Activated naive CD4-positive, alpha-beta T cell (primary cell): ENCODE measurements at regions not wholly inside any gene's neighbourhood (a gene's known extent, or its start where the extent isn't known, plus 50 kb on each side); places are given as distances from the start of the nearest gene placed in this dataset.

ENCODE experiments used
- DNase-seq, 4 experiments: peaks; one replicate each; lab custom pipeline; 2025; lab: John Stamatoyannopoulos, UW

- DNase-seq, result no peak
Observed at GRCh38 chr16:5533321-5533888, 435.8 kb upstream of the EEF2KMT start.

GRCh38 chr16:5527817-5528216 lies 430.2 kb upstream of the EEF2KMT start:
- DNase-seq, result no peak

- DNase-seq, result no peak
Observed at GRCh38 chr16:5526826-5527225, 429.2 kb upstream of the EEF2KMT start.

GRCh38 chr16:5523829-5524228 lies 426.2 kb upstream of the EEF2KMT start:
- DNase-seq, result no peak

GRCh38 chr16:5516115-5516514 lies 418.5 kb upstream of the EEF2KMT start:
- no peak for DNase-seq

GRCh38 chr16:5512014-5512413 lies 414.4 kb upstream of the EEF2KMT start:
- no peak for DNase-seq

- no peak for DNase-seq
Observed at GRCh38 chr16:5510819-5511370, 413.3 kb upstream of the EEF2KMT start.

GRCh38 chr16:5509794-5510193 lies 412.2 kb upstream of the EEF2KMT start:
- no peak for DNase-seq

- no peak for DNase-seq
Observed at GRCh38 chr16:5509336-5509735, 411.7 kb upstream of the EEF2KMT start.

- no peak for DNase-seq
Observed at GRCh38 chr16:5508371-5508770, 410.8 kb upstream of the EEF2KMT start.

GRCh38 chr16:5506021-5506420 lies 408.4 kb upstream of the EEF2KMT start:
- DNase-seq, result no peak

GRCh38 chr16:5505091-5505887 lies 407.7 kb upstream of the EEF2KMT start:
- no peak for DNase-seq

- no peak for DNase-seq
Observed at GRCh38 chr16:5504064-5504781, 406.6 kb upstream of the EEF2KMT start.

- no peak for DNase-seq
Observed at GRCh38 chr16:5502944-5503343, 405.3 kb upstream of the EEF2KMT start.

GRCh38 chr16:5502467-5502869 lies 404.9 kb upstream of the EEF2KMT start:
- no peak for DNase-seq

- DNase-seq, result no peak
Observed at GRCh38 chr16:5500526-5500925, 402.9 kb upstream of the EEF2KMT start.

- no peak for DNase-seq
Observed at GRCh38 chr16:5498562-5498961, 401.0 kb upstream of the EEF2KMT start.

- DNase-seq, result no peak
Observed at GRCh38 chr16:5496013-5496412, 398.4 kb upstream of the EEF2KMT start.

GRCh38 chr16:5490499-5490898 lies 392.9 kb upstream of the EEF2KMT start:
- no peak for DNase-seq

- no peak for DNase-seq
Observed at GRCh38 chr16:5488581-5488980, 391.0 kb upstream of the EEF2KMT start.

GRCh38 chr16:5487728-5488127 lies 390.1 kb upstream of the EEF2KMT start:
- DNase-seq, result no peak

- no peak for DNase-seq
Observed at GRCh38 chr16:5482256-5482655, 384.7 kb upstream of the EEF2KMT start.
